ENCODE measurements at regions not wholly inside any gene's neighbourhood (a gene's known extent, or its start where the extent isn't known, plus 50 kb on each side); places are given as distances from the start of the nearest gene placed in this dataset.

- ATAC-seq (no peak), DNase-seq (no peak)
- Mint-ChIP-seq H3K4me1 (peaks cover 9% of the 10 kb centered on the region), H3K27me3 (peaks cover 41% of the 10 kb centered on the region), H3K36me3 (ENCODE audit: low read depth) (peaks cover 6% of the 10 kb centered on the region), H3K27ac (peak overlapping the region; percentile 29), H3K4me3 (no peak overlapping the region)
- H3K9me3 ChIP-seq (ENCODE audit: control insufficient read depth, low read length, poor library complexity, severe bottlenecking) = no peaks in the 10 kb centered on the region
Observed at GRCh38 chr20:50459124-50459918, 50.9 kb upstream of the PTPN1 start.

GRCh38 chr20:50460115-50460607, 50.0 kb upstream of the PTPN1 start:
- Mint-ChIP-seq H3K4me3 (no peak overlapping the region), H3K27ac (peak overlapping the region; percentile 29), H3K27me3 (peaks cover 37% of the 10 kb centered on the region), H3K36me3 (ENCODE audit: low read depth) (peaks cover 6% of the 10 kb centered on the region), H3K4me1 (peaks cover 10% of the 10 kb centered on the region)
- H3K9me3 ChIP-seq (ENCODE audit: control insufficient read depth, low read length, poor library complexity, severe bottlenecking) = no peaks in the 10 kb centered on the region
- DNase-seq (no peak), ATAC-seq (no peak)
